ENCODE measurements at regions not wholly inside any gene's neighbourhood (a gene's known extent, or its start where the extent isn't known, plus 50 kb on each side); places are given as distances from the start of the nearest gene placed in this dataset.

- TF ChIP-seq CTCF (IDR thresholded peaks at IDR 0.05; ENCODE audit: insufficient read depth, low read length, poor library complexity, severe bottlenecking) (no peak), EZH2phosphoT487 (conservative IDR thresholded peaks at IDR 0.05; ENCODE audit: low read length) (no peak)
Observed at GRCh38 chr6:18897350-18897749, 510.2 kb downstream of the RNF144B start.
